Caco-2 (cell line): ENCODE measurements at regions not wholly inside any gene's neighbourhood (a gene's known extent, or its start where the extent isn't known, plus 50 kb on each side); places are given as distances from the start of the nearest gene placed in this dataset.

Experiments
- BruUV-seq: library from RNA; stranded (reverse); fragments of 400-500 nt; replicated peaks from 2 replicates; lab custom pipeline; 2021; lab: Mats Ljungman, UMichigan
- CTCF ChIA-PET: fragments of 300-600 bp; sonication (Branson Sonifier 250); formaldehyde crosslinking; loops from one replicate; lab custom pipeline; 2022; ENCODE audit warnings: antibody characterized with exemption; lab: Charles Lee
- POLR2A ChIA-PET: fragments of 300-600 bp; sonication (Branson Sonifier 250); formaldehyde crosslinking; loops from one replicate; lab custom pipeline; 2022; ENCODE audit warnings: antibody characterized with exemption; lab: Charles Lee
- DNase-seq, 2 experiments: peaks; one replicate each; pipeline versions ENCODE4 v3.0.0 to v3.0.0-alpha.2; 2020 to 2022
- H3K27me3 ChIP-seq: replicated peaks from 2 replicates; pipeline ENCODE4 v1.6.0; 2011; ENCODE audit warnings: low read length; ENCODE audit not compliant: control insufficient read depth, insufficient read depth
- H3K36me3 ChIP-seq: 2 replicates; pipeline ENCODE4 v1.5.1; 2011; ENCODE audit warnings: low read length; ENCODE audit not compliant: control insufficient read depth, insufficient read depth
- H3K4me1 ChIP-seq: fragments of 250-450 bp; sonication (Bioruptor Pico); 2 replicates; pipeline ENCODE4 v1.5.1; 2020; ENCODE audit warnings: mild to moderate bottlenecking
- H3K4me3 ChIP-seq: 2 replicates; pipeline ENCODE4 v1.5.1; 2011; ENCODE audit warnings: low read depth, mild to moderate bottlenecking, control low read depth, low read length
- H3K9me3 ChIP-seq: fragments of 250-450 bp; sonication (Bioruptor Pico); 2 replicates; pipeline ENCODE4 v1.5.1; 2020; ENCODE audit warnings: mild to moderate bottlenecking, moderate library complexity
- H3K27ac Mint-ChIP-seq: one replicate; pipeline ENCODE4 v1.8.0; 2022; ENCODE audit warnings: mixed read lengths; ENCODE audit not compliant: unreplicated experiment
- H3K27me3 Mint-ChIP-seq: one replicate; pipeline ENCODE4 v1.8.0; 2022; ENCODE audit warnings: mixed read lengths; ENCODE audit not compliant: insufficient read depth, unreplicated experiment
- H3K36me3 Mint-ChIP-seq: one replicate; pipeline ENCODE4 v1.8.0; 2022; ENCODE audit warnings: mild to moderate bottlenecking, mixed read lengths; ENCODE audit not compliant: insufficient read depth, unreplicated experiment
- H3K4me1 Mint-ChIP-seq: one replicate; pipeline ENCODE4 v1.8.0; 2022; ENCODE audit warnings: low read depth, mixed read lengths; ENCODE audit not compliant: unreplicated experiment
- H3K4me3 Mint-ChIP-seq: one replicate; pipeline ENCODE4 v1.8.0; 2022; ENCODE audit warnings: mild to moderate bottlenecking, moderate library complexity, mixed read lengths; ENCODE audit not compliant: unreplicated experiment
- H3K9me3 Mint-ChIP-seq: one replicate; pipeline ENCODE4 v1.8.0; 2022; ENCODE audit warnings: mixed read lengths; ENCODE audit not compliant: unreplicated experiment
- CTCF ChIP-seq, 2 experiments: fragments of 200-600 bp in 1 of 2; IDR thresholded peaks; 1 replicate in 1 of 2; 2 replicates in 1 of 2; pipeline versions ENCODE4 v1.5.1 to v1.8.0; 2011 to 2022; ENCODE audit warnings: antibody characterized with exemption in 1 of 2, control low read depth in 1 of 2, inconsistent platforms in 1 of 2, low read depth in 1 of 2, low read length in 1 of 2, mild to moderate bottlenecking in 1 of 2, moderate library complexity in 1 of 2; ENCODE audit not compliant: insufficient read depth in 1 of 2, severe bottlenecking in 1 of 2, unreplicated experiment in 1 of 2
- intact Hi-C: fragments of 100-400 bp; cut with micrococcal nuclease; formaldehyde crosslinking; loops from one replicate; pipeline ENCODE4 v1.10.0; 2022; ENCODE audit not compliant: unreplicated experiment

GRCh38 chr2:12882393-12882792 lies 165.7 kb downstream of the TRIB2 start:
- POLR2A ChIA-PET: no interaction called here
- no TSS peak for BruUV-seq
- H3K4me1 Mint-ChIP-seq: no peaks in the 10 kb centered on the region

GRCh38 chr2:12883906-12884305 lies 167.2 kb downstream of the TRIB2 start:
- ChIA-PET POLR2A (no interaction called here), CTCF (no interaction called here)
- Mint-ChIP-seq H3K4me3 (no peak overlapping the region), H3K27me3 (peaks cover 7% of the 10 kb centered on the region), H3K9me3 (no peaks in the 10 kb centered on the region), H3K27ac (no peak overlapping the region), H3K36me3 (no peaks in the 10 kb centered on the region), H3K4me1 (no peaks in the 10 kb centered on the region)
- H3K4me1 ChIP-seq: no peaks in the 10 kb centered on the region
- intact Hi-C loops: no loop called here
- H3K27me3 ChIP-seq: no peaks in the 10 kb centered on the region
- H3K9me3 ChIP-seq: no peaks in the 10 kb centered on the region
- no peaks in the 10 kb centered on the region for H3K36me3 ChIP-seq
- H3K4me3 ChIP-seq: no peak overlapping the region
- no peak for DNase-seq
- BruUV-seq: no TSS peak
- TF ChIP-seq CTCF (IDR thresholded peaks at IDR 0.05; ENCODE audit: insufficient read depth in 1 of 2, low read depth in 1 of 2, low read length in 1 of 2, severe bottlenecking in 1 of 2, unreplicated experiment in 1 of 2): no peak

More at GRCh38 chr2:12882393-12882792, 165.7 kb downstream of the TRIB2 start:
- no peaks in the 10 kb centered on the region for H3K4me1 ChIP-seq
- CTCF ChIA-PET: no interaction called here
- no peaks in the 10 kb centered on the region for H3K27me3 ChIP-seq
- no peaks in the 10 kb centered on the region for H3K36me3 Mint-ChIP-seq
- H3K9me3 ChIP-seq: no peaks in the 10 kb centered on the region
- no peak overlapping the region for H3K27ac Mint-ChIP-seq
- H3K4me3 ChIP-seq: no peak overlapping the region
- no peaks in the 10 kb centered on the region for H3K9me3 Mint-ChIP-seq
- H3K4me3 Mint-ChIP-seq: no peak overlapping the region
- intact Hi-C loops: loop anchor here (1.0 kb wide), 2 partner anchors 49 to 125 kb away; no protein-coding TSS in a partner anchor
- H3K36me3 ChIP-seq: no peaks in the 10 kb centered on the region
- no peak for TF ChIP-seq CTCF (IDR thresholded peaks at IDR 0.05; ENCODE audit: insufficient read depth in 1 of 2, low read depth in 1 of 2, low read length in 1 of 2, severe bottlenecking in 1 of 2, unreplicated experiment in 1 of 2)
- H3K27me3 Mint-ChIP-seq: peaks cover 4% of the 10 kb centered on the region
- DNase-seq: no peak

- no peak overlapping the region for H3K27ac Mint-ChIP-seq
- H3K4me1 Mint-ChIP-seq: no peaks in the 10 kb centered on the region
- no peak overlapping the region for H3K4me3 ChIP-seq
- POLR2A ChIA-PET: no interaction called here
- H3K27me3 ChIP-seq: no peaks in the 10 kb centered on the region
- H3K36me3 Mint-ChIP-seq: no peaks in the 10 kb centered on the region
- no peaks in the 10 kb centered on the region for H3K4me1 ChIP-seq
- H3K36me3 ChIP-seq: no peaks in the 10 kb centered on the region
- intact Hi-C loops: no loop called here
- peaks cover 7% of the 10 kb centered on the region for H3K27me3 Mint-ChIP-seq
- CTCF ChIA-PET: no interaction called here
- no peak for TF ChIP-seq CTCF (IDR thresholded peaks at IDR 0.05; ENCODE audit: insufficient read depth in 1 of 2, low read depth in 1 of 2, low read length in 1 of 2, severe bottlenecking in 1 of 2, unreplicated experiment in 1 of 2)
- no peaks in the 10 kb centered on the region for H3K9me3 ChIP-seq
- no peak for DNase-seq
- no peak overlapping the region for H3K4me3 Mint-ChIP-seq
- no TSS peak for BruUV-seq
- H3K9me3 Mint-ChIP-seq: no peaks in the 10 kb centered on the region
Measured at GRCh38 chr2:12884713-12885282, 168.1 kb downstream of the TRIB2 start.
